H1 (cell line): ENCODE measurements at regions not wholly inside any gene's neighbourhood (a gene's known extent, or its start where the extent isn't known, plus 50 kb on each side); places are given as distances from the start of the nearest gene placed in this dataset.

Source experiments
- CTCF ChIA-PET: fragments of 300-600 bp; sonication (Branson Sonifier 250); formaldehyde crosslinking; loops from one replicate; lab custom pipeline; 2021; ENCODE audit not compliant: partially characterized antibody; lab: Charles Lee
- POLR2A ChIA-PET: fragments of 300-600 bp; sonication (Branson Sonifier 250); formaldehyde crosslinking; loops from one replicate; lab custom pipeline; 2021; ENCODE audit warnings: inconsistent platforms; ENCODE audit not compliant: partially characterized antibody; lab: Charles Lee
- DNase-seq, 2 experiments: peaks; one replicate each; pipeline versions ENCODE4 v3.0.0 to v3.0.0-alpha.2; 2010 to 2022; ENCODE audit warnings: low spot score in 2 of 2, low read depth in 1 of 2, mixed read lengths in 1 of 2
- FAIRE-seq: peaks from 2 replicates; lab custom pipeline; 2011; peaks lifted over from hg19 to GRCh38; lab: Jason Lieb, UNC
- H2AFZ ChIP-seq: 2 replicates; pipeline ENCODE4 v1.8.1; 2012; ENCODE audit warnings: low read length, inconsistent platforms
- H2AK5ac ChIP-seq: 2 replicates; pipeline ENCODE4 v1.6.1; 2013; ENCODE audit warnings: low read depth, low read length
- H2BK120ac ChIP-seq: replicated peaks from 2 replicates; pipeline ENCODE3; 2013; ENCODE audit warnings: low read depth, low read length, inconsistent platforms
- H2BK12ac ChIP-seq: 2 replicates; pipeline ENCODE4 v1.6.1; 2013; ENCODE audit warnings: low read depth, low read length
- H2BK15ac ChIP-seq: 2 replicates; pipeline ENCODE4 v1.6.1; 2013; ENCODE audit warnings: low read length
- H2BK20ac ChIP-seq: 2 replicates; pipeline ENCODE4 v1.6.1; 2013; ENCODE audit warnings: low read length
- H2BK5ac ChIP-seq: 2 replicates; pipeline ENCODE4 v1.6.1; 2013; ENCODE audit warnings: low read depth, low read length
- H3K14ac ChIP-seq: 2 replicates; pipeline ENCODE4 v1.6.1; 2013; ENCODE audit warnings: inconsistent platforms; ENCODE audit not compliant: insufficient read length
- H3K18ac ChIP-seq: 2 replicates; pipeline ENCODE4 v1.6.1; 2013; ENCODE audit warnings: low read length; ENCODE audit errors: extremely low read depth
- H3K23ac ChIP-seq: 2 replicates; pipeline ENCODE4 v1.6.1; 2013; ENCODE audit warnings: inconsistent platforms; ENCODE audit not compliant: insufficient read length
- H3K23me2 ChIP-seq: 2 replicates; pipeline ENCODE4 v1.6.1; 2013; ENCODE audit warnings: low read depth, low read length
- H3K27ac ChIP-seq: 2 replicates; pipeline ENCODE4 v1.6.1; 2011; ENCODE audit warnings: low read depth, low read length, inconsistent platforms
- H3K27me3 ChIP-seq, 4 experiments: replicated peaks in 1 of 4; 1 replicate in 1 of 4; 2 replicates in 3 of 4; pipeline versions ENCODE4 v1.6.1 to v1.8.1; 2011 to 2013; ENCODE audit warnings: low read length in 3 of 4, mild to moderate bottlenecking in 3 of 4, inconsistent platforms in 2 of 4, mixed read lengths in 2 of 4, moderate library complexity in 1 of 4; ENCODE audit not compliant: control insufficient read depth in 3 of 4, insufficient read depth in 3 of 4; ENCODE audit errors: extremely low read depth in 1 of 4
- H3K36me3 ChIP-seq, 4 experiments: 2 replicates each; pipeline versions ENCODE4 v1.6.1 to v1.8.1; 2011 to 2013; ENCODE audit warnings: mild to moderate bottlenecking in 4 of 4, low read length in 3 of 4, moderate library complexity in 2 of 4, control low read depth in 1 of 4, inconsistent platforms in 1 of 4; ENCODE audit not compliant: insufficient read depth in 4 of 4, control insufficient read depth in 2 of 4
- H3K4ac ChIP-seq: replicated peaks from 2 replicates; pipeline ENCODE3; 2013; ENCODE audit warnings: low read length, low read depth, mixed read lengths, inconsistent platforms; ENCODE audit not compliant: insufficient read length
- H3K4me1 ChIP-seq, 4 experiments: replicated peaks in 1 of 4; 1 replicate in 1 of 4; 2 replicates in 3 of 4; pipeline versions ENCODE4 v1.6.1 to v1.8.1; 2011 to 2013; ENCODE audit warnings: low read length in 3 of 4, inconsistent platforms in 2 of 4, mixed read lengths in 1 of 4; ENCODE audit not compliant: insufficient read depth in 4 of 4, control insufficient read depth in 3 of 4
- H3K4me2 ChIP-seq, 2 experiments: 2 replicates each; pipeline versions ENCODE4 v1.6.1 to v1.8.1; 2011 to 2013; ENCODE audit warnings: low read depth in 2 of 2, low read length in 2 of 2, control low read depth in 1 of 2, inconsistent platforms in 1 of 2, mild to moderate bottlenecking in 1 of 2; ENCODE audit not compliant: insufficient read depth in 1 of 2
- H3K4me3 ChIP-seq, 4 experiments: fragments of 200-600, 300-600 bp in 1 of 4; sonication (generic), shearing (Covaris generic), sonication (Bioruptor Twin) in 1 of 4; 2 replicates each; pipeline versions ENCODE4 v1.5.1 to v1.8.1; 2011 to 2016; ENCODE audit warnings: low read length in 4 of 4, low read depth in 3 of 4, control low read depth in 2 of 4, inconsistent platforms in 2 of 4, mild to moderate bottlenecking in 2 of 4, mixed read lengths in 1 of 4, moderate library complexity in 1 of 4; ENCODE audit not compliant: insufficient read depth in 2 of 4; ENCODE audit errors: extremely low read depth in 1 of 4
- H3K56ac ChIP-seq: replicated peaks from 2 replicates; pipeline ENCODE3; 2013; ENCODE audit warnings: low read depth, mild to moderate bottlenecking, mixed read lengths, low read length, inconsistent platforms; ENCODE audit not compliant: insufficient read length
- H3K79me1 ChIP-seq: 2 replicates; pipeline ENCODE4 v1.6.1; 2013; ENCODE audit warnings: low read depth, low read length, control low read depth
- H3K79me2 ChIP-seq, 2 experiments: 2 replicates each; pipeline versions ENCODE4 v1.6.1 to v1.8.1; 2012 to 2013; ENCODE audit warnings: low read length in 2 of 2, mild to moderate bottlenecking in 2 of 2, inconsistent platforms in 1 of 2; ENCODE audit not compliant: insufficient read depth in 2 of 2, control insufficient read depth in 1 of 2
- H3K9ac ChIP-seq, 4 experiments: replicated peaks in 1 of 4; 1 replicate in 1 of 4; 2 replicates in 3 of 4; pipeline versions ENCODE4 v1.6.1 to v1.8.1; 2011 to 2013; ENCODE audit warnings: low read depth in 3 of 4, low read length in 3 of 4, control low read depth in 2 of 4, mild to moderate bottlenecking in 2 of 4, moderate library complexity in 2 of 4, inconsistent platforms in 1 of 4; ENCODE audit errors: extremely low read depth in 1 of 4
- H3K9me3 ChIP-seq, 2 experiments: 2 replicates each; pipeline versions ENCODE4 v1.6.1 to v1.8.1; 2012 to 2013; ENCODE audit warnings: mild to moderate bottlenecking in 2 of 2, moderate library complexity in 2 of 2, control low read depth in 1 of 2, inconsistent platforms in 1 of 2, low read depth in 1 of 2, low read length in 1 of 2, mixed read lengths in 1 of 2; ENCODE audit not compliant: insufficient read depth in 2 of 2
- H4K20me1 ChIP-seq, 2 experiments: replicated peaks in 1 of 2; 2 replicates each; pipeline versions ENCODE3 to v1.8.1; 2011 to 2013; ENCODE audit warnings: inconsistent platforms in 2 of 2, low read length in 2 of 2, mild to moderate bottlenecking in 1 of 2; ENCODE audit not compliant: insufficient read depth in 2 of 2, control insufficient read depth in 1 of 2
- H4K5ac ChIP-seq: 2 replicates; pipeline ENCODE4 v1.6.1; 2013; ENCODE audit warnings: low read length, low read depth, mixed read lengths, inconsistent platforms; ENCODE audit not compliant: insufficient read length
- H4K8ac ChIP-seq: 2 replicates; pipeline ENCODE4 v1.8.0; 2013; ENCODE audit warnings: mild to moderate bottlenecking, moderate library complexity, low read length, inconsistent platforms; ENCODE audit not compliant: insufficient read depth; ENCODE audit errors: extremely low read depth
- H4K91ac ChIP-seq: replicated peaks from 2 replicates; pipeline ENCODE3; 2013; ENCODE audit warnings: low read length, mixed read lengths, inconsistent platforms; ENCODE audit not compliant: insufficient read length
- BACH1 ChIP-seq: IDR thresholded peaks from 2 replicates; pipeline ENCODE4 v1.6.1; 2012; ENCODE audit warnings: low read length, improper control_type of control experiment
- CBX8 ChIP-seq: fragments of 300-800, 300-1000 bp; sonication (generic); IDR thresholded peaks from 2 replicates; pipeline ENCODE4 v1.7.1; 2016; ENCODE audit warnings: low read depth, low read length, borderline replicate concordance
- CREB1 ChIP-seq: IDR thresholded peaks from 2 replicates; pipeline ENCODE4 v1.6.1; 2012; ENCODE audit warnings: inconsistent platforms
- CTBP2 ChIP-seq: IDR thresholded peaks from 2 replicates; pipeline ENCODE4 v1.7.0; 2011; ENCODE audit warnings: borderline replicate concordance, mild to moderate bottlenecking, moderate library complexity, mixed read lengths, low read length; ENCODE audit not compliant: insufficient read depth, insufficient read length
- EP300 ChIP-seq, 2 experiments: IDR thresholded peaks; 1 replicate in 1 of 2; 2 replicates in 1 of 2; pipeline ENCODE4 v1.6.1; 2011 to 2012; ENCODE audit warnings: low read depth in 2 of 2, low read length in 2 of 2, mild to moderate bottlenecking in 2 of 2, borderline replicate concordance in 1 of 2, inconsistent platforms in 1 of 2, moderate library complexity in 1 of 2
- FOSL1 ChIP-seq: IDR thresholded peaks from 2 replicates; pipeline ENCODE4 v1.6.1; 2011; ENCODE audit warnings: mild to moderate bottlenecking, low read depth, low read length, moderate library complexity; ENCODE audit not compliant: insufficient read depth
- KDM1A ChIP-seq: fragments of 200-600, 300-600 bp; sonication (generic); IDR thresholded peaks from 2 replicates; pipeline ENCODE4 v1.7.1; 2016; ENCODE audit warnings: mild to moderate bottlenecking, low read length, borderline replicate concordance
- POLR2AphosphoS5 ChIP-seq: IDR thresholded peaks from 2 replicates; pipeline ENCODE4 v1.6.1; 2011; ENCODE audit warnings: low read depth, low read length
- POU5F1 ChIP-seq: IDR thresholded peaks from 2 replicates; pipeline ENCODE4 v1.6.1; 2011; ENCODE audit warnings: low read depth, mild to moderate bottlenecking, low read length, moderate library complexity
- RAD21 ChIP-seq, 2 experiments: IDR thresholded peaks in 1 of 2; conservative IDR thresholded peaks in 1 of 2; 2 replicates each; pipeline ENCODE4 v1.6.1; 2011; ENCODE audit warnings: low read depth in 2 of 2, low read length in 2 of 2, improper control_type of control experiment in 1 of 2, inconsistent platforms in 1 of 2, mild to moderate bottlenecking in 1 of 2, moderate library complexity in 1 of 2
- RBBP5 ChIP-seq: IDR thresholded peaks from 2 replicates; pipeline ENCODE4 v1.7.1; 2012; ENCODE audit warnings: low read depth, mild to moderate bottlenecking, inconsistent platforms, low read length, moderate library complexity, borderline replicate concordance
- WGBS, 2 experiments: shearing (Covaris generic) in 1 of 2; methylation state at CpG; one replicate each; pipeline versions ENCODE4 v1.1.6 to v1.1.7; 2013 to 2015; ENCODE audit warnings: low lambda C conversion rate in 2 of 2, mixed read lengths in 2 of 2, inconsistent platforms in 1 of 2, low coverage in 1 of 2, missing lambda C conversion rate in 1 of 2; ENCODE audit not compliant: insufficient replicate concordance in 2 of 2, insufficient coverage in 1 of 2, insufficient read length in 1 of 2; ENCODE audit errors: extremely low coverage in 1 of 2, missing lambda C conversion rate in 1 of 2; 5-methylcytosine and 5-hydroxymethylcytosine counted together

DNA sequence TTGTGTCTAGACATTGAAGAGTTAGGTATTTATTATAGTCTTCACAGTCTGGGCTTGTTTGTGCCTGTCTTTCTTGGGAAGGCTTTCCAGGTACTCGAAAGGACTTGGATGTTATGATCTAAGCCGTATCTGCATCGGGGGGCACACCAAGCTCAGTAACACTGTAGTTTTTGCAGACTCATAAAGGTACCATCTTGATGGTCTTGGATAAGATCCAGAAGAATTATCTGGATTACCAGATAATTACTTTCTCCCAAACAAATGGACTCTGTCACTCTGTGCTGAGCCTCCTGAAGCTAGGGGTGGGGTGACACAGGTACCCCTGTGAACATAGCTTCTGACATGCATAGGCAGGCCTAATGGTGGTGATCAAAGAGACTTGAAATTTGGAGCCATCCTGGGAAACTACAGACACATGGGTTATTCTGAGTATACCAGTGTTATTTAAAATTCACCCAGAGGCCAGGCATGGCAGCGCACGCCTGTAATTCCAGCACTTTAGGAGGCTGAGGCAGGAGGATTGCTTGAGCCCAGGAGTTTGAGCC is 238.6 kb upstream of the TPM1 start:
- FAIRE-seq (no peak), DNase-seq (no peak)
- H3K4ac ChIP-seq, result no peak overlapping the region
- H2BK15ac ChIP-seq, result no peak overlapping the region
- CTCF ChIA-PET, result interaction anchor here (0.9 to 2.2 kb wide), 4 partner anchors 13 to 123 kb away, joined by 3 to 8 read pairs (median 4); no protein-coding TSS in a partner anchor
- H4K20me1 ChIP-seq, result peaks cover 0 to 1% of the 10 kb centered on the region in 2 experiments
- peaks cover 0 to 9% (median 7%) of the 10 kb centered on the region in 4 experiments; a peak in 6 of 7 replicates for H3K4me1 ChIP-seq
- no peak overlapping the region for H3K18ac ChIP-seq
- no peak overlapping the region for H3K4me2 ChIP-seq
- no peak overlapping the region for H3K4me3 ChIP-seq
- no peaks in the 10 kb centered on the region for H3K23me2 ChIP-seq
- H3K79me2 ChIP-seq, result no peaks in the 10 kb centered on the region
- H2BK5ac ChIP-seq, result no peak overlapping the region
- H3K36me3 ChIP-seq, result peaks cover 0 to 4% (median 1%) of the 10 kb centered on the region in 4 experiments; a peak in 4 of 8 replicates
- no peak overlapping the region for H3K14ac ChIP-seq
- no peaks in the 10 kb centered on the region for H3K79me1 ChIP-seq
- H3K23ac ChIP-seq, result no peak overlapping the region
- no peak overlapping the region for H2AK5ac ChIP-seq
- no peak overlapping the region for H3K9ac ChIP-seq
- no peak overlapping the region for H4K5ac ChIP-seq
- peaks cover 0 to 2% (median 0%) of the 10 kb centered on the region in 4 experiments; a peak in 2 of 7 replicates for H3K27me3 ChIP-seq
- POLR2A ChIA-PET, result no interaction called here
- no peak overlapping the region for H3K56ac ChIP-seq
- no peak overlapping the region for H3K27ac ChIP-seq
- no peaks in the 10 kb centered on the region for H3K9me3 ChIP-seq
- no peak overlapping the region for H2BK12ac ChIP-seq
- H2AFZ ChIP-seq, result no peak overlapping the region
- TF ChIP-seq RBBP5 (no peak), EP300 (IDR thresholded peaks at IDR 0.05; ENCODE audit: borderline replicate concordance in 1 of 2, low read depth in 2 of 2, low read length in 2 of 2) (no peak), KDM1A (no peak), CBX8 (no peak), BACH1 (no peak), FOSL1 (no peak), RAD21 (IDR thresholded peaks at IDR 0.05 in 1 of 2, conservative IDR thresholded peaks at IDR 0.05 in 1 of 2; ENCODE audit: low read depth in 2 of 2, low read length in 2 of 2) (no peak), CREB1 (no peak), CTBP2 (no peak), POU5F1 (no peak), POLR2AphosphoS5 (no peak)
- TF ChIP-seq, all 59 proteins: peak for 0
- Histone ChIP-seq H4K8ac (no peak overlapping the region), H2BK120ac (no peak overlapping the region), H2BK20ac (no peak overlapping the region), H4K91ac (no peak overlapping the region)
- WGBS, 2 experiments, result 95% methylated on average over 5 of the region's 5 CpGs; no CpG with 5 or more reads in 1 of the 2 experiments
